OCI-LY1 (cell line): ENCODE measurements at regions not wholly inside any gene's neighbourhood (a gene's known extent, or its start where the extent isn't known, plus 50 kb on each side); places are given as distances from the start of the nearest gene placed in this dataset.

Experiments used
- H2AFZ ChIP-seq: fragments of 200-600 bp; sonication (generic), shearing (Covaris generic); 2 replicates; pipeline ENCODE4 v1.6.0; 2014; ENCODE audit warnings: antibody characterized with exemption, mild to moderate bottlenecking, low read length
- H3F3A ChIP-seq: fragments of 200-600 bp; sonication (generic), shearing (Covaris generic); 2 replicates; pipeline ENCODE4 v1.6.0; 2014; ENCODE audit warnings: mild to moderate bottlenecking, antibody characterized with exemption, low read length, moderate library complexity; ENCODE audit not compliant: insufficient read depth
- H3K27ac ChIP-seq: fragments of 200-600 bp; sonication (generic); 2 replicates; pipeline ENCODE4 v1.5.1; 2014; ENCODE audit warnings: low read length, mixed run types, mild to moderate bottlenecking, low read depth; ENCODE audit not compliant: poor library complexity, severe bottlenecking
- H3K27me3 ChIP-seq: fragments of 200-600 bp; sonication (generic); 2 replicates; pipeline ENCODE4 v1.6.0; 2014; ENCODE audit warnings: antibody characterized with exemption, mild to moderate bottlenecking, low read length, moderate library complexity; ENCODE audit not compliant: insufficient read depth
- H3K36me3 ChIP-seq: fragments of 200-600 bp; sonication (generic); 2 replicates; pipeline ENCODE4 v1.6.1; 2014; ENCODE audit warnings: mild to moderate bottlenecking, antibody characterized with exemption, low read length, moderate library complexity, mixed read lengths; ENCODE audit not compliant: insufficient read depth
- H3K4me1 ChIP-seq: fragments of 200-600 bp; sonication (generic); 2 replicates; pipeline ENCODE4 v1.5.1; 2014; ENCODE audit warnings: mild to moderate bottlenecking, low read length, moderate library complexity; ENCODE audit not compliant: insufficient read depth, severe bottlenecking
- H3K4me2 ChIP-seq: fragments of 200-600 bp; sonication (generic), shearing (Covaris generic); 2 replicates; pipeline ENCODE4 v1.6.1; 2014; ENCODE audit warnings: low read length
- H3K4me3 ChIP-seq: fragments of 200-600 bp; sonication (generic); 2 replicates; pipeline ENCODE4 v1.5.1; 2014; ENCODE audit warnings: low read length, low read depth, mild to moderate bottlenecking, mixed read lengths; ENCODE audit not compliant: poor library complexity, severe bottlenecking
- H3K79me2 ChIP-seq: fragments of 200-600 bp; shearing (Covaris generic); 2 replicates; pipeline ENCODE4 v1.6.1; 2016; ENCODE audit warnings: mixed run types, low read length, mixed read lengths; ENCODE audit not compliant: insufficient read depth
- H3K9ac ChIP-seq: fragments of 200-600 bp; sonication (generic), shearing (Covaris generic); 2 replicates; pipeline ENCODE4 v1.6.1; 2014; ENCODE audit warnings: mild to moderate bottlenecking, low read length, mixed read lengths
- H3K9me2 ChIP-seq: fragments of 200-600 bp; sonication (generic), shearing (Covaris generic); 2 replicates; pipeline ENCODE4 v1.6.1; 2014; ENCODE audit warnings: low read depth, mild to moderate bottlenecking, low read length, mixed read lengths
- H3K9me3 ChIP-seq: fragments of 200-600 bp; shearing (Covaris generic); 2 replicates; pipeline ENCODE4 v1.6.1; 2014; ENCODE audit warnings: low read length, mixed read lengths
- H4K20me1 ChIP-seq: fragments of 200-600 bp; sonication (generic), shearing (Covaris generic); 2 replicates; pipeline ENCODE4 v1.6.0; 2016; ENCODE audit warnings: mild to moderate bottlenecking, low read length; ENCODE audit not compliant: insufficient read depth
- CTCF ChIP-seq: fragments of 200-600 bp; sonication (generic), shearing (Covaris generic); IDR thresholded peaks from 2 replicates; pipeline ENCODE4 v1.5.1; 2017; ENCODE audit warnings: mild to moderate bottlenecking, antibody characterized with exemption, low read length, moderate library complexity, mixed read lengths
- EZH2 ChIP-seq: fragments of 200-600 bp; sonication (generic), shearing (Covaris generic); IDR thresholded peaks from 2 replicates; pipeline ENCODE4 v1.8.0; 2017; ENCODE audit warnings: borderline replicate concordance, mixed run types, mild to moderate bottlenecking, antibody characterized with exemption, low read length, moderate library complexity, mixed read lengths

GRCh38 chr16:7111265-7111664 is 221.4 kb upstream of the RBFOX1 start:
- no peaks in the 10 kb centered on the region for H4K20me1 ChIP-seq
- no peaks in the 10 kb centered on the region for H3K9me3 ChIP-seq
- TF ChIP-seq CTCF (no peak), EZH2 (no peak)
- no peaks in the 10 kb centered on the region for H3K4me1 ChIP-seq
- H3K79me2 ChIP-seq = no peaks in the 10 kb centered on the region
- no peaks in the 10 kb centered on the region for H3K36me3 ChIP-seq
- H3K4me2 ChIP-seq = no peak overlapping the region
- no peaks in the 10 kb centered on the region for H3K9me2 ChIP-seq
- no peaks in the 10 kb centered on the region for H3F3A ChIP-seq
- no peak overlapping the region for H3K27ac ChIP-seq
- no peaks in the 10 kb centered on the region for H3K27me3 ChIP-seq
- no peak overlapping the region for H3K9ac ChIP-seq
- H2AFZ ChIP-seq = no peak overlapping the region
- no peak overlapping the region for H3K4me3 ChIP-seq

GRCh38 chr16:7107436-7107835 is 225.2 kb upstream of the RBFOX1 start:
- Histone ChIP-seq H3K9ac (no peak overlapping the region), H4K20me1 (no peaks in the 10 kb centered on the region), H3K4me2 (no peak overlapping the region), H2AFZ (no peak overlapping the region), H3K4me3 (no peak overlapping the region), H3F3A (no peaks in the 10 kb centered on the region), H3K27ac (no peak overlapping the region), H3K4me1 (no peaks in the 10 kb centered on the region), H3K79me2 (no peaks in the 10 kb centered on the region), H3K36me3 (no peaks in the 10 kb centered on the region), H3K9me3 (no peaks in the 10 kb centered on the region), H3K27me3 (no peaks in the 10 kb centered on the region), H3K9me2 (no peaks in the 10 kb centered on the region)
- no peak for TF ChIP-seq CTCF
- no peak for TF ChIP-seq EZH2

GRCh38 chr16:7103056-7103455 is 229.6 kb upstream of the RBFOX1 start:
- no peak overlapping the region for H3K4me3 ChIP-seq
- no peaks in the 10 kb centered on the region for H3K36me3 ChIP-seq
- H3K9me3 ChIP-seq = no peaks in the 10 kb centered on the region
- TF ChIP-seq CTCF (no peak), EZH2 (no peak)
- no peak overlapping the region for H3K27ac ChIP-seq
- H3K4me2 ChIP-seq = no peak overlapping the region
- no peaks in the 10 kb centered on the region for H3K9me2 ChIP-seq
- H3F3A ChIP-seq = no peaks in the 10 kb centered on the region
- no peaks in the 10 kb centered on the region for H3K4me1 ChIP-seq
- no peaks in the 10 kb centered on the region for H3K27me3 ChIP-seq
- H4K20me1 ChIP-seq = no peaks in the 10 kb centered on the region
- H2AFZ ChIP-seq = no peak overlapping the region
- no peaks in the 10 kb centered on the region for H3K79me2 ChIP-seq
- no peak overlapping the region for H3K9ac ChIP-seq
